Suprapubic skin (tissue), 4 donors: ENCODE measurements at regions not wholly inside any gene's neighbourhood (a gene's known extent, or its start where the extent isn't known, plus 50 kb on each side); places are given as distances from the start of the nearest gene placed in this dataset.

Source experiments
- DNase-seq, 2 donors: peaks; one replicate each; pipeline ENCODE4 v3.0.0-alpha.2; 2019; ENCODE audit warnings: low spot score in 2 of 2
- H3K27ac ChIP-seq: fragments of 200-600 bp; sonication (generic); one replicate; pipeline ENCODE4 v1.5.1; 2019
- H3K27me3 ChIP-seq: fragments of 200-600 bp; sonication (generic); one replicate; pipeline ENCODE4 v1.5.1; 2019
- H3K36me3 ChIP-seq: fragments of 200-600 bp; sonication (generic); one replicate; pipeline ENCODE4 v1.5.1; 2019
- H3K4me1 ChIP-seq: fragments of 200-600 bp; sonication (generic); one replicate; pipeline ENCODE4 v1.5.1; 2019
- H3K4me3 ChIP-seq: fragments of 200-600 bp; sonication (generic); one replicate; pipeline ENCODE4 v1.5.1; 2019; ENCODE audit warnings: mild to moderate bottlenecking
- H3K9me3 ChIP-seq: fragments of 200-600 bp; sonication (generic); one replicate; pipeline ENCODE4 v1.5.1; 2019
- EP300 ChIP-seq: sonication (generic); formaldehyde crosslinking; IDR thresholded peaks from one replicate; pipeline ENCODE4 v1.6.1; 2017; ENCODE audit warnings: antibody characterized with exemption
- POLR2A ChIP-seq, 2 donors: fragments of 450-650 bp; IDR thresholded peaks; one replicate each; pipeline ENCODE4 v1.6.1; 2017; ENCODE audit warnings: antibody characterized with exemption in 2 of 2, mild to moderate bottlenecking in 2 of 2, moderate library complexity in 2 of 2
- POLR2AphosphoS5 ChIP-seq, 3 donors: sonication (generic); formaldehyde crosslinking; IDR thresholded peaks; one replicate each; pipeline ENCODE4 v1.6.1; 2017; ENCODE audit warnings: antibody characterized with exemption in 3 of 3
- WGBS: methylation state at CpG from one replicate; pipeline ENCODE4 v1.1.5; 2018; 5-methylcytosine and 5-hydroxymethylcytosine counted together
- TF ChIP-seq, protein P1 (sequence below), 2 donors: fragments of 200-600 bp in 1 of 2; fragments of 450-650 bp in 1 of 2; sonication (generic) in 1 of 2; IDR thresholded peaks; one replicate each; pipeline ENCODE4 v1.5.1; 2016 to 2019; ENCODE audit warnings: antibody characterized with exemption in 2 of 2, mild to moderate bottlenecking in 1 of 2, moderate library complexity in 1 of 2

DNA sequence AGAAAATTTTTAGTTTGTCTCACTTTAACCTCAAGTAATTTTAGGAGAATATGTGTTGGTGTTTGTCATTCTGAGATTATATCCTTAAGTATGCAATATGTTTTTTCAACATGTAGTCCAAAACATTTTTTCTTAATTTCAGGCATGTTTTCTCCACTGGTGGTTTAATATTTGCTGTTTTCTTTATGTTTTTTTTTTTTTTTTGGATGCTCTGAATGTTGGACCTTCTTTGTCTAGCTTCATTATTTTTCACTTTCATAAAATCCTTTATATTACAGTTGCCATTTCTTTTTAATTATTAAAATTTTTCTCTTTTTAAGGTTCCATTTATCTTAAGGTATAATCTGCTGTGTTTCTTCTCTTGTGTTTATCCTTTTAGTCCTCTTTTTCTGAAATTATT lies 342.2 kb upstream of the DUSP10 start:
- no peak overlapping the region for H3K4me3 ChIP-seq
- H3K4me1 ChIP-seq, result no peaks in the 10 kb centered on the region
- no peak overlapping the region for H3K27ac ChIP-seq
- TF ChIP-seq, protein P1, sequence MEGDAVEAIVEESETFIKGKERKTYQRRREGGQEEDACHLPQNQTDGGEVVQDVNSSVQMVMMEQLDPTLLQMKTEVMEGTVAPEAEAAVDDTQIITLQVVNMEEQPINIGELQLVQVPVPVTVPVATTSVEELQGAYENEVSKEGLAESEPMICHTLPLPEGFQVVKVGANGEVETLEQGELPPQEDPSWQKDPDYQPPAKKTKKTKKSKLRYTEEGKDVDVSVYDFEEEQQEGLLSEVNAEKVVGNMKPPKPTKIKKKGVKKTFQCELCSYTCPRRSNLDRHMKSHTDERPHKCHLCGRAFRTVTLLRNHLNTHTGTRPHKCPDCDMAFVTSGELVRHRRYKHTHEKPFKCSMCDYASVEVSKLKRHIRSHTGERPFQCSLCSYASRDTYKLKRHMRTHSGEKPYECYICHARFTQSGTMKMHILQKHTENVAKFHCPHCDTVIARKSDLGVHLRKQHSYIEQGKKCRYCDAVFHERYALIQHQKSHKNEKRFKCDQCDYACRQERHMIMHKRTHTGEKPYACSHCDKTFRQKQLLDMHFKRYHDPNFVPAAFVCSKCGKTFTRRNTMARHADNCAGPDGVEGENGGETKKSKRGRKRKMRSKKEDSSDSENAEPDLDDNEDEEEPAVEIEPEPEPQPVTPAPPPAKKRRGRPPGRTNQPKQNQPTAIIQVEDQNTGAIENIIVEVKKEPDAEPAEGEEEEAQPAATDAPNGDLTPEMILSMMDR (IDR thresholded peaks at IDR 0.05), result no peak
- TF ChIP-seq EP300 (no peak), POLR2AphosphoS5 (IDR thresholded peaks at IDR 0.05) (no peak), POLR2A (IDR thresholded peaks at IDR 0.05) (no peak)
- H3K27me3 ChIP-seq, result no peaks in the 10 kb centered on the region
- no peak for DNase-seq
- H3K36me3 ChIP-seq, result no peaks in the 10 kb centered on the region
- H3K9me3 ChIP-seq, result no peaks in the 10 kb centered on the region

DNA sequence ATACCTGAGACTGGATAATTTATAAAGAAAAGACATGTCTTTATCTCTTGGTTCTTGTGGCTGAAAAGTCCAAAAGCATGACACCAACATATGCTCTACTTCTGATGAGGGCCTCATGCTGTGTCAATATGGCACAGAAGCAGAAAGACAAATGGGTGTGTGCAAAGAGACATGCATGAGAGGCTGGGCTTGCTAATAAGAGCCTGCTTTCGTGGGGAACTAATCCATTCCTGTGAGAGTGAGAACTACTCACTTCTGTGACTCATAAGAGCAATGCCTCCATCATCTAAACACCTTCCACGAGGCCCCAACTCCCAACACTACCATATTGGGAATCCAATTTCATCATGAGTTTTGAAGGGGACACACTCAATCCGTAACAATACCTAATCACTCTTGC lies 340.0 kb upstream of the DUSP10 start:
- TF ChIP-seq POLR2AphosphoS5 (IDR thresholded peaks at IDR 0.05) (no peak), POLR2A (IDR thresholded peaks at IDR 0.05) (no peak), EP300 (no peak)
- TF ChIP-seq, protein P1 (IDR thresholded peaks at IDR 0.05), result no peak
- Histone ChIP-seq H3K4me1 (no peaks in the 10 kb centered on the region), H3K27ac (no peak overlapping the region), H3K36me3 (no peaks in the 10 kb centered on the region), H3K9me3 (no peaks in the 10 kb centered on the region), H3K27me3 (no peaks in the 10 kb centered on the region), H3K4me3 (no peak overlapping the region)
- 72% methylated on average over 3 of the region's 3 CpGs for WGBS
- no peak for DNase-seq

GRCh38 chr1:222079566-222079965 lies 337.7 kb upstream of the DUSP10 start:
- Histone ChIP-seq H3K4me1 (no peaks in the 10 kb centered on the region), H3K9me3 (no peaks in the 10 kb centered on the region), H3K4me3 (no peak overlapping the region), H3K27ac (no peak overlapping the region), H3K36me3 (no peaks in the 10 kb centered on the region), H3K27me3 (no peaks in the 10 kb centered on the region)
- no peak for DNase-seq
- TF ChIP-seq POLR2A (IDR thresholded peaks at IDR 0.05), result no peak
- no peak for TF ChIP-seq EP300
- TF ChIP-seq, protein P1 (IDR thresholded peaks at IDR 0.05), result no peak
- TF ChIP-seq POLR2AphosphoS5 (IDR thresholded peaks at IDR 0.05), result no peak
- WGBS, result 87% methylated on average over 1 of the region's 1 CpG

- TF ChIP-seq POLR2AphosphoS5 (IDR thresholded peaks at IDR 0.05) (no peak), EP300 (no peak), POLR2A (IDR thresholded peaks at IDR 0.05) (no peak)
- TF ChIP-seq, protein P1 (IDR thresholded peaks at IDR 0.05), result no peak
Measured at GRCh38 chr1:222077206-222077605, 335.3 kb upstream of the DUSP10 start.

DNA sequence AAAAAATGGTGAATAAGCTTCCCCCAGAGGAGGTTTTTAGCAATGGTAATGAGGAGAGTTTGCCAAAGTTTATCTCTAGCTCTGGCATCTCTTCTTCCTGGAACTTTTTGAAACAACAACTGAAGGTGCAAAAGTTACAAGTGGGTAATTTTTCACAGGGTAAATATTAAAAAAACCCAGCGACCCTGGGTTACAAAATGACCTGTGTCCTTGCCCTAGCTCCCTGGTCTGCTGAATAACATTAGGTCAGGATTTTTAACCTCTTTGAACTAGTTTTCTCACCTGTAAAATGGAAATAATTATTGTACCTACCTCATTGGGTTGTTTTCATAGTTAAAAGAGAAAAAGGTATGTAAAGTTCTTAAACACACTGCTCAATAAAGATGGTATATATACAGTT lies 332.4 kb upstream of the DUSP10 start:
- Histone ChIP-seq H3K36me3 (no peaks in the 10 kb centered on the region), H3K4me3 (no peak overlapping the region), H3K4me1 (no peaks in the 10 kb centered on the region), H3K9me3 (no peaks in the 10 kb centered on the region), H3K27ac (no peak overlapping the region), H3K27me3 (no peaks in the 10 kb centered on the region)
- 89% methylated on average over 1 of the region's 1 CpG for WGBS
- TF ChIP-seq POLR2AphosphoS5 (IDR thresholded peaks at IDR 0.05) (no peak), POLR2A (IDR thresholded peaks at IDR 0.05) (no peak), EP300 (no peak)
- TF ChIP-seq, protein P1 (IDR thresholded peaks at IDR 0.05), result no peak
- no peak for DNase-seq

More at GRCh38 chr1:222077206-222077605, 335.3 kb upstream of the DUSP10 start:
- Histone ChIP-seq H3K9me3 (no peaks in the 10 kb centered on the region), H3K4me3 (no peak overlapping the region), H3K27me3 (no peaks in the 10 kb centered on the region), H3K27ac (no peak overlapping the region), H3K36me3 (no peaks in the 10 kb centered on the region), H3K4me1 (no peaks in the 10 kb centered on the region)
- 61% methylated on average over 2 of the region's 2 CpGs for WGBS
- DNase-seq, result no peak
